ENCODE measurements at regions not wholly inside any gene's neighbourhood (a gene's known extent, or its start where the extent isn't known, plus 50 kb on each side); places are given as distances from the start of the nearest gene placed in this dataset.
"Not testable (repeated sequence)": the region's sequence is repeated elsewhere in the genome, so short reads cannot be mapped to it uniquely, and the experiment has no call there.

- TF ChIP-seq CTCF (IDR thresholded peaks at IDR 0.05) = no peak
- Histone ChIP-seq H3K4me1 (no peaks in the 10 kb centered on the region), H3K4me3 (no peak overlapping the region), H3K9me3 (no peaks in the 10 kb centered on the region), H3K27me3 (no peaks in the 10 kb centered on the region), H3K27ac (no peak overlapping the region), H3K36me3 (no peaks in the 10 kb centered on the region)
- DNase-seq (ENCODE audit: low spot score) = no peak
Observed at GRCh38 chr3:22414239-22414638, 663.2 kb upstream of the ZNF385D start.

GRCh38 chr3:22416838-22417446 is 665.9 kb upstream of the ZNF385D start:
- not testable (repeated sequence) for H3K27ac ChIP-seq; H3K27me3 ChIP-seq; DNase-seq (ENCODE audit: low spot score); H3K4me3 ChIP-seq; H3K4me1 ChIP-seq; H3K36me3 ChIP-seq; H3K9me3 ChIP-seq

GRCh38 chr3:22419261-22419660 is 668.3 kb upstream of the ZNF385D start:
- DNase-seq (ENCODE audit: low spot score) = no peak
- H3K36me3 ChIP-seq = no peaks in the 10 kb centered on the region
- H3K27ac ChIP-seq = no peak overlapping the region
- H3K27me3 ChIP-seq = no peaks in the 10 kb centered on the region
- TF ChIP-seq CTCF (IDR thresholded peaks at IDR 0.05) = no peak
- no peaks in the 10 kb centered on the region for H3K9me3 ChIP-seq
- no peaks in the 10 kb centered on the region for H3K4me1 ChIP-seq
- H3K4me3 ChIP-seq = no peak overlapping the region

GRCh38 chr3:22421589-22421988 is 670.6 kb upstream of the ZNF385D start:
- no peak for DNase-seq (ENCODE audit: low spot score)
- H3K4me1 ChIP-seq = no peaks in the 10 kb centered on the region
- H3K27me3 ChIP-seq = no peaks in the 10 kb centered on the region
- TF ChIP-seq CTCF (IDR thresholded peaks at IDR 0.05) = no peak
- no peaks in the 10 kb centered on the region for H3K9me3 ChIP-seq
- H3K27ac ChIP-seq = no peak overlapping the region
- no peaks in the 10 kb centered on the region for H3K36me3 ChIP-seq
- H3K4me3 ChIP-seq = no peak overlapping the region

GRCh38 chr3:22431334-22431733 is 680.3 kb upstream of the ZNF385D start:
- Histone ChIP-seq H3K4me3 (no peak overlapping the region), H3K9me3 (no peaks in the 10 kb centered on the region), H3K4me1 (no peaks in the 10 kb centered on the region), H3K27ac (no peak overlapping the region), H3K27me3 (no peaks in the 10 kb centered on the region), H3K36me3 (no peaks in the 10 kb centered on the region)
- no peak for DNase-seq (ENCODE audit: low spot score)
- TF ChIP-seq CTCF (IDR thresholded peaks at IDR 0.05) = no peak

- Histone ChIP-seq H3K27me3 (no peaks in the 10 kb centered on the region), H3K36me3 (no peaks in the 10 kb centered on the region), H3K4me3 (no peak overlapping the region), H3K9me3 (no peaks in the 10 kb centered on the region), H3K4me1 (no peaks in the 10 kb centered on the region), H3K27ac (no peak overlapping the region)
- TF ChIP-seq CTCF (IDR thresholded peaks at IDR 0.05) = no peak
- no peak for DNase-seq (ENCODE audit: low spot score)
Observed at GRCh38 chr3:22439626-22440025, 688.6 kb upstream of the ZNF385D start.
